Left ventricle myocardium superior (tissue), 1 donor: ENCODE measurements at regions not wholly inside any gene's neighbourhood (a gene's known extent, or its start where the extent isn't known, plus 50 kb on each side); places are given as distances from the start of the nearest gene placed in this dataset.

ENCODE experiments used
- ATAC-seq: fragments of 200-7000 bp; cut with Tn5 transposase; one replicate; pipeline ENCODE4 v1.9.1; 2020; ENCODE audit warnings: mild to moderate bottlenecking, moderate library complexity
- DNase-seq: peaks from one replicate; pipeline ENCODE4 v3.0.0-alpha.2; 2020
- intact Hi-C: fragments of 100-400 bp; cut with micrococcal nuclease; formaldehyde crosslinking; loops from one replicate; pipeline ENCODE4 v1.11.0; 2022
- donor health status: DM: no; HTN: yes; CAD: no; lungs with severe emphysema.

GRCh38 chr19:28417361-28417760 lies 795.6 kb downstream of the UQCRFS1 start:
- intact Hi-C loops, result no loop called here
- DNase-seq (no peak), ATAC-seq (no peak)

GRCh38 chr19:28416245-28416644 lies 796.7 kb downstream of the UQCRFS1 start:
- ATAC-seq (no peak), DNase-seq (no peak)
- intact Hi-C loops, result no loop called here

GRCh38 chr19:28414748-28415147 lies 798.2 kb downstream of the UQCRFS1 start:
- ATAC-seq (no peak), DNase-seq (no peak)
- intact Hi-C loops, result no loop called here

- intact Hi-C loops, result no loop called here
- ATAC-seq (no peak), DNase-seq (no peak)
Measured at GRCh38 chr19:28409859-28410258, 803.1 kb downstream of the UQCRFS1 start.

GRCh38 chr19:28406966-28407365 lies 806.0 kb downstream of the UQCRFS1 start:
- intact Hi-C loops, result no loop called here
- ATAC-seq (no peak), DNase-seq (no peak)

- no peak for ATAC-seq
- intact Hi-C loops, result no loop called here
- DNase-seq, result no peak
Measured at GRCh38 chr19:28405346-28405742, 807.6 kb downstream of the UQCRFS1 start.

GRCh38 chr19:28404472-28404871 lies 808.5 kb downstream of the UQCRFS1 start:
- DNase-seq (no peak), ATAC-seq (no peak)
- intact Hi-C loops, result no loop called here

GRCh38 chr19:28403690-28404089 lies 809.3 kb downstream of the UQCRFS1 start:
- DNase-seq, result no peak
- ATAC-seq, result no peak
- intact Hi-C loops, result no loop called here

GRCh38 chr19:28402701-28403290 lies 810.2 kb downstream of the UQCRFS1 start:
- intact Hi-C loops, result no loop called here
- DNase-seq, result no peak
- no peak for ATAC-seq

- no peak for DNase-seq
- no peak for ATAC-seq
- intact Hi-C loops, result no loop called here
Measured at GRCh38 chr19:28401739-28402424, 811.1 kb downstream of the UQCRFS1 start.

GRCh38 chr19:28400953-28401671 lies 811.8 kb downstream of the UQCRFS1 start:
- intact Hi-C loops, result no loop called here
- DNase-seq, result no peak
- no peak for ATAC-seq

- no peak for DNase-seq
Measured at GRCh38 chr19:28399187-28399586, 813.8 kb downstream of the UQCRFS1 start.

GRCh38 chr19:28397800-28398199 lies 815.2 kb downstream of the UQCRFS1 start:
- DNase-seq (no peak), ATAC-seq (no peak)
- intact Hi-C loops, result no loop called here

More at GRCh38 chr19:28399187-28399586, 813.8 kb downstream of the UQCRFS1 start:
- no peak for ATAC-seq
- intact Hi-C loops, result no loop called here

GRCh38 chr19:28397306-28397705 lies 815.6 kb downstream of the UQCRFS1 start:
- no peak for DNase-seq
- no peak for ATAC-seq
- intact Hi-C loops, result no loop called here

- DNase-seq, result no peak
Measured at GRCh38 chr19:28396287-28396831, 816.6 kb downstream of the UQCRFS1 start.

GRCh38 chr19:28394725-28395124 lies 818.2 kb downstream of the UQCRFS1 start:
- intact Hi-C loops, result no loop called here
- no peak for ATAC-seq
- no peak for DNase-seq

More at GRCh38 chr19:28396287-28396831, 816.6 kb downstream of the UQCRFS1 start:
- intact Hi-C loops, result no loop called here
- ATAC-seq, result no peak

- ATAC-seq (no peak), DNase-seq (no peak)
- intact Hi-C loops, result no loop called here
Measured at GRCh38 chr19:28393574-28394336, 819.2 kb downstream of the UQCRFS1 start.

- intact Hi-C loops, result no loop called here
- ATAC-seq, result no peak
Measured at GRCh38 chr19:28388988-28389387, 824.0 kb downstream of the UQCRFS1 start.

GRCh38 chr19:28387507-28387906 lies 825.4 kb downstream of the UQCRFS1 start:
- ATAC-seq, result no peak

More at GRCh38 chr19:28388988-28389387, 824.0 kb downstream of the UQCRFS1 start:
- no peak for DNase-seq

More at GRCh38 chr19:28387507-28387906, 825.4 kb downstream of the UQCRFS1 start:
- no peak for DNase-seq
- intact Hi-C loops, result no loop called here
